Parathyroid adenoma (tissue), 2 donors: ENCODE measurements at regions not wholly inside any gene's neighbourhood (a gene's known extent, or its start where the extent isn't known, plus 50 kb on each side); places are given as distances from the start of the nearest gene placed in this dataset.

Experiments
- H2AFZ ChIP-seq: fragments of 300-600 bp; sonication (generic); one replicate; pipeline ENCODE4 v1.7.0; 2017; ENCODE audit warnings: antibody characterized with exemption, mild to moderate bottlenecking
- H3K27ac ChIP-seq: fragments of 300-600 bp; sonication (generic); one replicate; pipeline ENCODE4 v1.7.0; 2017
- H3K27me3 ChIP-seq: fragments of 300-600 bp; sonication (generic); one replicate; pipeline ENCODE4 v1.7.0; 2017; ENCODE audit warnings: low read length; ENCODE audit not compliant: control insufficient read depth, insufficient read depth
- H3K36me3 ChIP-seq: fragments of 300-600 bp; sonication (generic); one replicate; pipeline ENCODE4 v1.7.0; 2017; ENCODE audit warnings: low read length; ENCODE audit not compliant: control insufficient read depth, insufficient read depth
- H3K4me1 ChIP-seq: fragments of 300-600 bp; sonication (generic); one replicate; pipeline ENCODE4 v1.7.0; 2017; ENCODE audit warnings: control low read depth
- H3K4me2 ChIP-seq: fragments of 300-600 bp; sonication (generic); one replicate; pipeline ENCODE4 v1.7.0; 2017; ENCODE audit warnings: low read length
- H3K4me3 ChIP-seq: fragments of 300-600 bp; sonication (generic); one replicate; pipeline ENCODE4 v1.7.0; 2017; ENCODE audit warnings: low read depth, low read length
- H3K79me2 ChIP-seq: fragments of 300-600 bp; sonication (generic); one replicate; pipeline ENCODE4 v1.7.0; 2017; ENCODE audit warnings: control low read depth
- H3K9ac ChIP-seq: fragments of 300-600 bp; sonication (generic); one replicate; pipeline ENCODE4 v1.7.0; 2017; ENCODE audit warnings: mild to moderate bottlenecking
- H3K9me3 ChIP-seq: fragments of 300-600 bp; sonication (generic); one replicate; pipeline ENCODE4 v1.7.0; 2017; ENCODE audit warnings: low read length; ENCODE audit not compliant: control insufficient read depth
- CTCF ChIP-seq: fragments of 300-600 bp; sonication (generic); IDR thresholded peaks from one replicate; pipeline ENCODE4 v1.7.0; 2017; ENCODE audit warnings: antibody characterized with exemption, mild to moderate bottlenecking
- donor health status: primary hyperparathyroidism.

- H3K27me3 ChIP-seq = no peaks in the 10 kb centered on the region
- no peak overlapping the region for H3K9ac ChIP-seq
- H3K9me3 ChIP-seq = no peaks in the 10 kb centered on the region
- no peak overlapping the region for H3K4me2 ChIP-seq
- no peaks in the 10 kb centered on the region for H3K4me1 ChIP-seq
- no peak overlapping the region for H2AFZ ChIP-seq
- H3K4me3 ChIP-seq = no peak overlapping the region
- H3K36me3 ChIP-seq = no peaks in the 10 kb centered on the region
- TF ChIP-seq CTCF = no peak
- no peak overlapping the region for H3K27ac ChIP-seq
- H3K79me2 ChIP-seq = no peaks in the 10 kb centered on the region
These were observed 232.2 kb downstream of the CRPPA start for GRCh38 chr7:16189026-16189715.

- no peak overlapping the region for H3K4me2 ChIP-seq
- H3K9me3 ChIP-seq = no peaks in the 10 kb centered on the region
- no peak for TF ChIP-seq CTCF
- no peak overlapping the region for H3K27ac ChIP-seq
- no peaks in the 10 kb centered on the region for H3K4me1 ChIP-seq
- no peaks in the 10 kb centered on the region for H3K79me2 ChIP-seq
- H2AFZ ChIP-seq = no peak overlapping the region
- H3K36me3 ChIP-seq = no peaks in the 10 kb centered on the region
- no peaks in the 10 kb centered on the region for H3K27me3 ChIP-seq
- H3K4me3 ChIP-seq = no peak overlapping the region
- no peak overlapping the region for H3K9ac ChIP-seq
These were observed 234.2 kb downstream of the CRPPA start for GRCh38 chr7:16187131-16187530.

- no peak for TF ChIP-seq CTCF
- Histone ChIP-seq H3K36me3 (no peaks in the 10 kb centered on the region), H3K79me2 (no peaks in the 10 kb centered on the region), H2AFZ (no peak overlapping the region), H3K9ac (no peak overlapping the region), H3K4me1 (no peaks in the 10 kb centered on the region), H3K27me3 (no peaks in the 10 kb centered on the region), H3K4me3 (no peak overlapping the region), H3K4me2 (no peak overlapping the region), H3K9me3 (no peaks in the 10 kb centered on the region), H3K27ac (no peak overlapping the region)
These were observed 242.8 kb downstream of the CRPPA start for GRCh38 chr7:16178585-16178984.

GRCh38 chr7:16178092-16178491, 243.2 kb downstream of the CRPPA start:
- H3K4me2 ChIP-seq = no peak overlapping the region
- no peaks in the 10 kb centered on the region for H3K79me2 ChIP-seq
- no peaks in the 10 kb centered on the region for H3K36me3 ChIP-seq
- H3K4me3 ChIP-seq = no peak overlapping the region
- no peaks in the 10 kb centered on the region for H3K4me1 ChIP-seq
- H2AFZ ChIP-seq = no peak overlapping the region
- no peak overlapping the region for H3K27ac ChIP-seq
- no peaks in the 10 kb centered on the region for H3K9me3 ChIP-seq
- H3K9ac ChIP-seq = no peak overlapping the region
- no peaks in the 10 kb centered on the region for H3K27me3 ChIP-seq
- no peak for TF ChIP-seq CTCF

- no peak overlapping the region for H3K27ac ChIP-seq
- no peaks in the 10 kb centered on the region for H3K27me3 ChIP-seq
- H3K79me2 ChIP-seq = no peaks in the 10 kb centered on the region
- no peak for TF ChIP-seq CTCF
- H3K4me3 ChIP-seq = no peak overlapping the region
- no peak overlapping the region for H3K4me2 ChIP-seq
- H2AFZ ChIP-seq = no peak overlapping the region
- no peaks in the 10 kb centered on the region for H3K9me3 ChIP-seq
- no peaks in the 10 kb centered on the region for H3K4me1 ChIP-seq
- H3K36me3 ChIP-seq = no peaks in the 10 kb centered on the region
- H3K9ac ChIP-seq = no peak overlapping the region
These were observed 247.1 kb downstream of the CRPPA start for GRCh38 chr7:16174253-16174652.
